K562 (cell line): ENCODE measurements at regions not wholly inside any gene's neighbourhood (a gene's known extent, or its start where the extent isn't known, plus 50 kb on each side); places are given as distances from the start of the nearest gene placed in this dataset.

Source experiments
- ATAC-seq: fragments of 200-7000 bp; cut with Tn5 transposase; 3 replicates; pipeline ENCODE4 v1.9.1; 2020; ENCODE audit warnings: moderate library complexity
- BruUV-seq: library from RNA; stranded (reverse); fragments of 400-500 nt; replicated peaks from 2 replicates; lab custom pipeline; 2021; lab: Mats Ljungman, UMichigan
- CTCF ChIA-PET: fragments of 300-600 bp; formaldehyde crosslinking; extraction: SDS; loops from one replicate; lab custom pipeline; 2021; ENCODE audit warnings: low intra/inter-chr PET ratio; lab: Yijun Ruan, JAX
- POLR2A ChIA-PET: fragments of 300-600, 350-650 bp; sonication (Branson Sonifier 250); formaldehyde crosslinking; extraction: SDS; loops from one replicate; lab custom pipeline; 2021; ENCODE audit warnings: antibody characterized with exemption, inconsistent platforms; lab: Yijun Ruan, JAX
- DNase-seq, 4 experiments: peaks; one replicate each; pipeline versions ENCODE4 v3.0.0 to v3.0.0-alpha.2; 2011 to 2018; ENCODE audit warnings: low spot score in 3 of 4, mixed read lengths in 3 of 4; ENCODE audit errors: extremely low read depth in 1 of 4
- FAIRE-seq: peaks from 2 replicates; lab custom pipeline; 2011; peaks lifted over from hg19 to GRCh38; lab: Jason Lieb, UNC
- H2AFZ ChIP-seq: 2 replicates; pipeline ENCODE4 v1.6.0; 2011; ENCODE audit warnings: low read depth, low read length, control low read depth, inconsistent platforms
- H3K27ac ChIP-seq: fragments of 200-600 bp; 3 replicates; pipeline ENCODE4 v1.8.0; 2011; ENCODE audit warnings: low read depth, mild to moderate bottlenecking, control low read depth, inconsistent platforms, low read length, moderate library complexity, mixed read lengths; ENCODE audit errors: extremely low read depth
- H3K27me3 ChIP-seq, 2 experiments: fragments of 300-600 bp in 1 of 2; 2 replicates in 1 of 2; 3 replicates in 1 of 2; pipeline versions ENCODE4 v1.6.0 to v1.8.0; 2011; ENCODE audit warnings: inconsistent platforms in 2 of 2, low read length in 2 of 2, mild to moderate bottlenecking in 1 of 2, mixed read lengths in 1 of 2, moderate library complexity in 1 of 2; ENCODE audit not compliant: control insufficient read depth in 2 of 2, insufficient read depth in 2 of 2
- H3K36me3 ChIP-seq: fragments of 300-600 bp; 3 replicates; pipeline ENCODE4 v1.8.0; 2011; ENCODE audit warnings: mild to moderate bottlenecking, low read length, inconsistent platforms; ENCODE audit not compliant: control insufficient read depth, insufficient read depth
- H3K4me1 ChIP-seq, 2 experiments: fragments of 200-600 bp in 1 of 2; replicated peaks in 1 of 2; 2 replicates in 1 of 2; 3 replicates in 1 of 2; pipeline versions ENCODE4 v1.5.1 to v1.8.0; 2011; ENCODE audit warnings: inconsistent platforms in 2 of 2, low read length in 2 of 2, mild to moderate bottlenecking in 1 of 2, mixed read lengths in 1 of 2, moderate library complexity in 1 of 2; ENCODE audit not compliant: control insufficient read depth in 2 of 2, insufficient read depth in 2 of 2
- H3K4me2 ChIP-seq: 2 replicates; pipeline ENCODE4 v1.6.1; 2011; ENCODE audit warnings: low read length, control low read depth, inconsistent platforms, mixed read lengths; ENCODE audit not compliant: insufficient read depth
- H3K4me3 ChIP-seq: fragments of 200-600 bp; sonication (generic), shearing (Covaris generic); 2 replicates; pipeline ENCODE4 v1.5.1; 2016; ENCODE audit warnings: control low read depth, inconsistent platforms
- H3K79me2 ChIP-seq: fragments of 200-600 bp; 3 replicates; pipeline ENCODE4 v1.8.0; 2011; ENCODE audit warnings: low read length, inconsistent platforms; ENCODE audit not compliant: control insufficient read depth, insufficient read depth
- H3K9ac ChIP-seq, 2 experiments: 2 replicates each; pipeline versions ENCODE4 v1.6.0 to v1.6.1; 2011; ENCODE audit warnings: low read depth in 2 of 2, low read length in 2 of 2, control low read depth in 1 of 2, inconsistent platforms in 1 of 2, mild to moderate bottlenecking in 1 of 2, mixed read lengths in 1 of 2; ENCODE audit not compliant: insufficient read depth in 1 of 2
- H3K9me1 ChIP-seq: one replicate; pipeline ENCODE4 v1.6.0; 2011; ENCODE audit warnings: inconsistent platforms, mild to moderate bottlenecking, low read length, moderate library complexity; ENCODE audit not compliant: control insufficient read depth, insufficient read depth
- H3K9me3 ChIP-seq: replicated peaks from 2 replicates; pipeline ENCODE4 v1.5.1; 2011; ENCODE audit warnings: low read depth, low read length, inconsistent platforms; ENCODE audit not compliant: control insufficient read depth, insufficient read depth
- H4K20me1 ChIP-seq: replicated peaks from 2 replicates; pipeline ENCODE4 v1.6.1; 2011; ENCODE audit warnings: low read length, inconsistent platforms, mixed read lengths; ENCODE audit not compliant: control insufficient read depth, insufficient read depth
- CBX8 ChIP-seq: fragments of 200-600 bp; sonication (generic); IDR thresholded peaks from 2 replicates; pipeline ENCODE4 v1.6.1; 2012; ENCODE audit warnings: borderline replicate concordance, mixed run types, low read depth, mild to moderate bottlenecking, moderate library complexity, mixed read lengths, low read length, control low read depth, inconsistent platforms; ENCODE audit not compliant: poor library complexity, severe bottlenecking; ENCODE audit errors: extremely low read depth
- HNRNPH1 ChIP-seq: fragments of 200-400 bp; formaldehyde crosslinking; optimal IDR thresholded peaks from 2 replicates; pipeline ENCODE3; 2017; ENCODE audit warnings: low read depth, mild to moderate bottlenecking, low read length, moderate library complexity
- PTTG1 ChIP-seq: fragments of 450-650 bp; IDR thresholded peaks from 2 replicates; pipeline ENCODE4 v1.6.1; 2016; ENCODE audit warnings: low read depth, mild to moderate bottlenecking, missing genetic modification characterization, missing compliant biosample characterization
- SIN3A ChIP-seq, 2 experiments: fragments of 150-350 bp in 1 of 2; IDR thresholded peaks; 2 replicates each; pipeline ENCODE4 v1.6.1; 2011 to 2016; ENCODE audit warnings: borderline replicate concordance in 2 of 2, low read depth in 2 of 2, low read length in 2 of 2, mild to moderate bottlenecking in 2 of 2, moderate library complexity in 2 of 2; ENCODE audit not compliant: control insufficient read depth in 1 of 2
- ZNF274 ChIP-seq: IDR thresholded peaks from 2 replicates; pipeline ENCODE4 v1.6.1; 2011; ENCODE audit warnings: low read depth, mild to moderate bottlenecking, low read length, moderate library complexity, borderline replicate concordance
- WGBS: fragments of 100-300 bp; shearing (Covaris generic); methylation state at CpG from one replicate; pipeline ENCODE4 v1.1.6; 2016; ENCODE audit warnings: low coverage, mixed read lengths; ENCODE audit not compliant: insufficient coverage; ENCODE audit errors: missing lambda C conversion rate; 5-methylcytosine and 5-hydroxymethylcytosine counted together
- in situ Hi-C: fragments of 300-500 bp; cut with MboI; formaldehyde crosslinking; loops from 4 replicates; pipeline ENCODE4 v1.15.0; 2018; ENCODE audit warnings: inconsistent platforms, mixed read lengths
- intact Hi-C: fragments of 100-400 bp; cut with micrococcal nuclease; formaldehyde crosslinking; loops from 2 replicates; pipeline ENCODE4 v1.14.2; 2022
- TF ChIP-seq, protein P1 (sequence below): sonication (generic); formaldehyde crosslinking; IDR thresholded peaks from 2 replicates; pipeline ENCODE4 v1.8.0; 2022; ENCODE audit warnings: mild to moderate bottlenecking, missing genetic modification reagents, borderline replicate concordance
- TF ChIP-seq, protein P2 (sequence below): fragments of 450-650 bp; conservative IDR thresholded peaks from 2 replicates; pipeline ENCODE4 v1.6.1; 2016; ENCODE audit warnings: missing genetic modification characterization, low read depth, mild to moderate bottlenecking, control low read depth, missing compliant biosample characterization

DNA sequence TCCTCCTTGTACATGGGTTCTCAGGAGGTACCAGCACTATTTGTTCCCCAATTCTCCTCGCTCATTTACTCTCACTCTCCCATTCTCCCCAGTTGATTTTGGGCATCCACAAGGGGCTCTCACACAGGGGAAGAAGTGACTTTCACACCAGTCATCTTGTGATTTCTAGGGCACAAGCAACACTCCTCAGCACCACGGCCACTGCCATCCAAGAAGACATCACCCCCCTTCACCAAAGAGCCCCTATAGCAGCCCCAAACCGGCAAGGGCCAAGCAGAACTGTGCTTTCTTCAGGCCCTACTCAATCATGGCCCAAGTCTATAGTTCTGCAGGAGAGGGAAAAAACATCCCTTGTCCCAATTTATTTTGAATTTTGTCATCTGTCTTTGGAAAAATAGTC is 209.2 kb upstream of the ARL4C start:
- no peaks in the 10 kb centered on the region for H3K36me3 ChIP-seq
- CTCF ChIA-PET: no interaction called here
- no peaks in the 10 kb centered on the region for H4K20me1 ChIP-seq
- no peak overlapping the region for H2AFZ ChIP-seq
- H3K9me3 ChIP-seq: no peaks in the 10 kb centered on the region
- no peak overlapping the region for H3K4me2 ChIP-seq
- no peak for FAIRE-seq
- no peak overlapping the region for H3K4me3 ChIP-seq
- WGBS: 0% methylated on average over 3 of the region's 3 CpGs
- H3K9me1 ChIP-seq: no peaks in the 10 kb centered on the region
- intact Hi-C loops (no loop called here), in situ Hi-C loops (no loop called here)
- no peaks in the 10 kb centered on the region for H3K4me1 ChIP-seq
- DNase-seq: no peak
- no peaks in the 10 kb centered on the region for H3K79me2 ChIP-seq
- POLR2A ChIA-PET: no interaction called here
- no peak for ATAC-seq
- H3K27me3 ChIP-seq: no peaks in the 10 kb centered on the region; a peak in 1 of 5 replicates
- no peak for TF ChIP-seq ZNF274
- TF ChIP-seq CBX8: no peak
- TF ChIP-seq HNRNPH1: no peak
- TF ChIP-seq, protein P1, sequence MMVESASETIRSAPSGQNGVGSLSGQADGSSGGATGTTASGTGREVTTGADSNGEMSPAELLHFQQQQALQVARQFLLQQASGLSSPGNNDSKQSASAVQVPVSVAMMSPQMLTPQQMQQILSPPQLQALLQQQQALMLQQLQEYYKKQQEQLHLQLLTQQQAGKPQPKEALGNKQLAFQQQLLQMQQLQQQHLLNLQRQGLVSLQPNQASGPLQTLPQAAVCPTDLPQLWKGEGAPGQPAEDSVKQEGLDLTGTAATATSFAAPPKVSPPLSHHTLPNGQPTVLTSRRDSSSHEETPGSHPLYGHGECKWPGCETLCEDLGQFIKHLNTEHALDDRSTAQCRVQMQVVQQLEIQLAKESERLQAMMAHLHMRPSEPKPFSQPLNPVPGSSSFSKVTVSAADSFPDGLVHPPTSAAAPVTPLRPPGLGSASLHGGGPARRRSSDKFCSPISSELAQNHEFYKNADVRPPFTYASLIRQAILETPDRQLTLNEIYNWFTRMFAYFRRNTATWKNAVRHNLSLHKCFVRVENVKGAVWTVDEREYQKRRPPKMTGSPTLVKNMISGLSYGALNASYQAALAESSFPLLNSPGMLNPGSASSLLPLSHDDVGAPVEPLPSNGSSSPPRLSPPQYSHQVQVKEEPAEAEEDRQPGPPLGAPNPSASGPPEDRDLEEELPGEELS (CRISPR knock-in tag): no peak
- TF ChIP-seq, protein P2, sequence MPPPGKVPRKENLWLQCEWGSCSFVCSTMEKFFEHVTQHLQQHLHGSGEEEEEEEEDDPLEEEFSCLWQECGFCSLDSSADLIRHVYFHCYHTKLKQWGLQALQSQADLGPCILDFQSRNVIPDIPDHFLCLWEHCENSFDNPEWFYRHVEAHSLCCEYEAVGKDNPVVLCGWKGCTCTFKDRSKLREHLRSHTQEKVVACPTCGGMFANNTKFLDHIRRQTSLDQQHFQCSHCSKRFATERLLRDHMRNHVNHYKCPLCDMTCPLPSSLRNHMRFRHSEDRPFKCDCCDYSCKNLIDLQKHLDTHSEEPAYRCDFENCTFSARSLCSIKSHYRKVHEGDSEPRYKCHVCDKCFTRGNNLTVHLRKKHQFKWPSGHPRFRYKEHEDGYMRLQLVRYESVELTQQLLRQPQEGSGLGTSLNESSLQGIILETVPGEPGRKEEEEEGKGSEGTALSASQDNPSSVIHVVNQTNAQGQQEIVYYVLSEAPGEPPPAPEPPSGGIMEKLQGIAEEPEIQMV (tag): no peak
- TF ChIP-seq PTTG1 (tag): no peak
- no peak for TF ChIP-seq SIN3A (IDR thresholded peaks at IDR 0.05; ENCODE audit: borderline replicate concordance in 2 of 2, control insufficient read depth in 1 of 2, low read depth in 2 of 2, low read length in 2 of 2)
- no TSS peak for BruUV-seq
- H3K9ac ChIP-seq: no peak overlapping the region
- H3K27ac ChIP-seq: no peak overlapping the region
